GM10266 (cell line): ENCODE measurements at regions not wholly inside any gene's neighbourhood (a gene's known extent, or its start where the extent isn't known, plus 50 kb on each side); places are given as distances from the start of the nearest gene placed in this dataset.

Source experiments
- DNase-seq: peaks from one replicate; pipeline ENCODE4 v3.0.0; 2012; ENCODE audit errors: extremely low spot score
- TF ChIP-seq, protein P1 (sequence below): IDR thresholded peaks from 2 replicates; pipeline ENCODE4 v1.5.1; 2012; ENCODE audit warnings: mild to moderate bottlenecking, low read depth; ENCODE audit not compliant: control insufficient read depth, insufficient read depth; ENCODE audit errors: missing control alignments

DNA sequence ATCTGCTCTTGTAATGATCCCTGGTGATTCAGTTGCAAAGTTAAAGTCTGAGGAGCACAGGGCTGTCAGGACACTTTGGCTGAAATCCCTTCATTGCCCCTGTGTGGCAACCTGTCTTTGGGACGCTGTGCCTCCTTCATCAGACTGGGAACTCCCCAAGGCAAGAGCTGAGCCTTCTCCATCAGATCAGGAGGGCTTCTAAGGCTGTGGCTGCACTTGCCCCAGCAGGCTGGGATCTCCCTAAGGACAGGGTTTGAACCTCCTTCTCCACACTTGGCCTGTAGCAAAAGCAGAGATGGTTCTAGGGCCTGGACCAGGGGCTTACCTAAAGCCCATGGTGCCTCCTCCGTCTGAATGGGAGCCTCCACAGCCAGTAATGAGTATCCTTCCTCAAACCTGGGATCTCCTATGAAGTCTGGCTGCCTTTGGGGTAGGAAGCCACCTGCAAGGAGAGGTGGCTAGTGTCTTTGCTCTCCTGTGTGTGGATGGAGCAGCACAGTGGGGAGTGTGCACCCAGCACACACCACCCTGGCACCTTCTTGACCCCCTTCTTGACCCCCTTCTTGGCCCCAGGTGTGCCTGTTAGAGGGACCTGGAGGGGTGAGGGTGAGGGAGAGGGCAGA lies 79.0 kb upstream of the NKD1 start:
- no peak for DNase-seq
- TF ChIP-seq, protein P1, sequence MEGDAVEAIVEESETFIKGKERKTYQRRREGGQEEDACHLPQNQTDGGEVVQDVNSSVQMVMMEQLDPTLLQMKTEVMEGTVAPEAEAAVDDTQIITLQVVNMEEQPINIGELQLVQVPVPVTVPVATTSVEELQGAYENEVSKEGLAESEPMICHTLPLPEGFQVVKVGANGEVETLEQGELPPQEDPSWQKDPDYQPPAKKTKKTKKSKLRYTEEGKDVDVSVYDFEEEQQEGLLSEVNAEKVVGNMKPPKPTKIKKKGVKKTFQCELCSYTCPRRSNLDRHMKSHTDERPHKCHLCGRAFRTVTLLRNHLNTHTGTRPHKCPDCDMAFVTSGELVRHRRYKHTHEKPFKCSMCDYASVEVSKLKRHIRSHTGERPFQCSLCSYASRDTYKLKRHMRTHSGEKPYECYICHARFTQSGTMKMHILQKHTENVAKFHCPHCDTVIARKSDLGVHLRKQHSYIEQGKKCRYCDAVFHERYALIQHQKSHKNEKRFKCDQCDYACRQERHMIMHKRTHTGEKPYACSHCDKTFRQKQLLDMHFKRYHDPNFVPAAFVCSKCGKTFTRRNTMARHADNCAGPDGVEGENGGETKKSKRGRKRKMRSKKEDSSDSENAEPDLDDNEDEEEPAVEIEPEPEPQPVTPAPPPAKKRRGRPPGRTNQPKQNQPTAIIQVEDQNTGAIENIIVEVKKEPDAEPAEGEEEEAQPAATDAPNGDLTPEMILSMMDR, result no peak

DNA sequence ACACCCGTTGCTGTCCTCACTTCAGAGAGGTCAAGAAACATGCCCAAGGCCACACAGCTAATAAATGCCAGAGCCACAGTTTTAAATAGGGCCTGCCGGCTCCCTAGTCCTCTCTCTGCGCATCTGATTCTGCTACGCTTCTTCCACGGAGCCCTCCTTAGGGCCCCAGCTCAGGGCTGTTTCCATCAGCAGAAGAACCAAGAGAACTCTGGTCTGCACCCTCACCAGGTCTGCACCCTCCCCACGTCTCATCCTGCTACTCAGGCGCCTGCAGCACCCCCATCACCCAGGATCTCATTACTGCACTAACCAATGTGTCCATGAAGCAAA lies 79.5 kb upstream of the NKD1 start:
- TF ChIP-seq, protein P1, result no peak
- DNase-seq, result no peak

DNA sequence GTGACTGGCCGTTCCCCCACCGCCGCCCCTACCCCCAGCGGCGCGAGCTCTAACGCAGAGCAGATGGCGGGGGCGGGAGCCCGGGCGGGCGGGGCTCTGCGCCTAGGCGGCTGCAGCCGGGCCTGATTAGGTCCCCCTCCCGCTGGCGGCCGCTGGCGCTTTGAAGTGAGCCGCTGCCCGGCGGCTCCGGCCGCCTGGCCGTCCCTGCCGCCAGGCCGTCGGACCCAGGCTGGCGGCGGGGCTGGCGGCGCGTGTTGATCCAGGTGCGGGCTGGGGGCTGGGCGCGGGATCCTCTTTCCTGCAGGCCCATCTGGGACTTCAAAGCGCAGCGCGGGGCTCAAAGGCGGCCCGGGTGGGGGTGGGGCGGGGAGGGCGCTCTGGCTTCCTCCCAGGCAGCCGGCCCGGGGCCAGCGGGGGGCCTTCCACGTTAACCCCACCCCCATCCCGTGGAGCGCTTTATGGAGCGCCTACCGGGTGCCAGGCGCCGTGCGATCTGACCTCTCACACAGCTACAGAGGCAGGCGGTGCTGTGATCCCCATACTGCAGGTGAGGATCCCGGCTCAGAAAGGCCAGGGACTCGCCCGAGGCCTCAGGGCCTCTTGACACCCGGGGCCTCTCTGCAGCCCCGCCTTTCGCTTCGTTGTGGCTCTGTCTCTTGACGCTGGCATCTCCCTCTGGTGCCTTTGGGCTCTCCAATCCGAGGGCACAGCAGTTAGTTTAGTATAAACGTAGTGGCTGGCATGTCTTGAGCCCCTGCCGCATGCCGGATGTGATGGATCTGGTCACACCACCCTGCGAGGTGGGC lies 80.0 kb upstream of the NKD1 start:
- TF ChIP-seq, protein P1, result no peak
- DNase-seq, result no peak

DNA sequence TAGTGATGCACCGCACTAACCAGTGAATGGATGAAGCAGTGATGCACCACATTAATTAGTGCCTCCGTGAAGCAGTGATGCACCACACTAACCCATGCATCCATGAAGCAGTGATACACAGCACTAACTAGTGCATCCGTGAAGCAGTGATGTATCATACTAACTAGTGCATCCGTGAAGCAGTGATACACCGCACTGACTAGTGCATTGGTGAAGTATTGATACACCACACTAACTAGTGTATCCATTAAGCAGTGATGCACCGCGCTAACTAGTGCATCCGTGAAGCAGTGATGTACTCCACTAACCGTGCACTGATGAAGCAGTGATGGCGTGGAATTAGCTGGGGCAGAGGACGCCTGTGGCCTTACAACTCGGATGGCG lies 80.6 kb upstream of the NKD1 start:
- TF ChIP-seq, protein P1, result no peak
- no peak for DNase-seq

DNA sequence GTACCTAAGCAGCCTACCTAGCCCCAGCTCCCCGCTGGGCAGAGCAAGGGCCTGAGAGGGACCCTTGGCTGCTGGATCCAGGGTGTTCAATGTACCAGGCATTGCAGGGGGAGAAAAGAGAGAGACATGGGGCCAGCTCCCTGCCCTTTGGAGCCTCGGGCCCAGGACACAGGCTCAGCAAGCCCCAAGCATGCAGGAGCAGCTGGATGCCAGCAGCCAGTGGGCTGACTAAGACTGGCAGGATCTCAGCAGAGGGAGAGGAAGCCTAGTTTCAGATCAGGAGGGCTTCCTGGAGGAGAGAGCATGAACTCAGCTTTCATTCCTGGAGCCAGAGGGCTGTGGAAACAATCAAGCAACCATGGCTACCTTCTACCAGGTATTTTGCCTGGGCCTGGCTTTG lies 82.0 kb upstream of the NKD1 start:
- DNase-seq, result no peak
- TF ChIP-seq, protein P1, result no peak

DNA sequence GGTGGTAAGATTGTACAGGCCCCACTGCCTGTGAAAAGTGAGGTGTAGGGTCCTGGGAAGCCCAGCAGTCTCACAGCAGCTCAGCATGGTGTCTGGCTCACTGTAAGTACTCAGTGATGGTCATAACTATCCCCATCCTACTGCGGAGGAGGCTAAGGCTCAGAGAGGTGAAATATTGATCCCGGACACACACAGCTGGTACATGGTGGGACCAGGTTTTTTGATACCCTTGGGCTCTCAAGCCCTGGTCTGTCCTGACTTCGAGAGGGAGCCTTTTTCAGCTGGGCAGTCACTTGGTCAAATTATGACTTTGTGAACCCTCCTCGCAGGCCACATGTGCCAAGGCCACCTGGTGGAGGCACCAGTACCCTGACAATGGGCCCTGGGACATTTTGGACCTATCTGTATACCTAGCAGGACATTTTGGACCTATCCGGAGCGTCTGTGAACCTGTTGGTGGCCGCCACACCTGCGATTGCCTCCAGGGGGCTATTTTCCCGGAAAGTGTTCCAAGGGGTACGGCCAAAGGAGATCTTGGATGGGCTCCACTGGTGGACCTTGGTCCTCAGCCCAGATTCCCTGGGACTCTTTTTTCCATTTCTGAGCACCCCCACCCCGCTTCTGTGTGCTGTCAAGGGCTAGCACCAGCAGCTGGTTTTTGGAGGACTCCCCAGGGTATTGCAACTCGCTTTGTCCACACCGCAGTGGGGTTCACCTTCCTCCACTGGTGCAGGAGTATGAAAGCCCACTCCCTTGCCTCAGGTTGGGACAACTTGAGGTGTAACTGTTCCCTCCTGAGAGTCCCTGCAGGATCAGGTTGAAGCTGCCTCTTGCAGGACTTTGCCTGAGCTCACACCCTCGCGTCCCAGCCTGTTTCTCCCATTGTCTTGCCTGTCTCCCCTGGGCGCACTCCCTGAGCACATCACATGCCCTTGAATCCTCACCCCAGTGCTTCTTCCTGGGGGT lies 83.6 kb upstream of the NKD1 start:
- TF ChIP-seq, protein P1, result no peak
- DNase-seq, result no peak
